H1 (cell line): ENCODE measurements at regions not wholly inside any gene's neighbourhood (a gene's known extent, or its start where the extent isn't known, plus 50 kb on each side); places are given as distances from the start of the nearest gene placed in this dataset.

ENCODE experiments used
- ASH2L ChIP-seq: fragments of 200-600, 300-600 bp; sonication (generic); IDR thresholded peaks from one replicate; pipeline ENCODE4 v1.7.1; 2017; ENCODE audit warnings: low read length
- ATF2 ChIP-seq: IDR thresholded peaks from 2 replicates; pipeline ENCODE4 v1.6.1; 2012; ENCODE audit warnings: low read length, inconsistent platforms
- CTBP2 ChIP-seq: IDR thresholded peaks from 2 replicates; pipeline ENCODE4 v1.7.0; 2011; ENCODE audit warnings: borderline replicate concordance, mild to moderate bottlenecking, moderate library complexity, mixed read lengths, low read length; ENCODE audit not compliant: insufficient read depth, insufficient read length
- HDAC6 ChIP-seq: IDR thresholded peaks from one replicate; pipeline ENCODE4 v1.7.1; 2012; ENCODE audit warnings: low read depth, mild to moderate bottlenecking, inconsistent platforms, low read length, moderate library complexity
- JUND ChIP-seq: IDR thresholded peaks from 2 replicates; pipeline ENCODE4 v1.6.1; 2011; ENCODE audit warnings: mild to moderate bottlenecking, improper control_type of control experiment, low read length
- KDM1A ChIP-seq: fragments of 200-600, 300-600 bp; sonication (generic); IDR thresholded peaks from 2 replicates; pipeline ENCODE4 v1.7.1; 2016; ENCODE audit warnings: mild to moderate bottlenecking, low read length, borderline replicate concordance
- KDM5A ChIP-seq: fragments of 200-600 bp; IDR thresholded peaks from 2 replicates; pipeline ENCODE4 v1.7.1; 2012; ENCODE audit warnings: mild to moderate bottlenecking, low read length, inconsistent platforms, mixed read lengths
- NANOG ChIP-seq: IDR thresholded peaks from 2 replicates; pipeline ENCODE4 v1.6.1; 2011; ENCODE audit warnings: low read length, low read depth, mild to moderate bottlenecking, inconsistent platforms; ENCODE audit not compliant: insufficient read depth, poor library complexity, severe bottlenecking
- SRF ChIP-seq: IDR thresholded peaks from 2 replicates; pipeline ENCODE4 v1.6.1; 2011; ENCODE audit warnings: mild to moderate bottlenecking, low read depth, low read length, moderate library complexity

GRCh38 chr2:8582651-8583399 is 99.0 kb upstream of the ID2 start (continued):
- TF ChIP-seq KDM1A, result no peak
- TF ChIP-seq JUND, result no peak
- no peak for TF ChIP-seq SRF
- TF ChIP-seq KDM5A, result no peak
- no peak for TF ChIP-seq CTBP2
- TF ChIP-seq ASH2L, result no peak
- no peak for TF ChIP-seq NANOG
- TF ChIP-seq ATF2, result no peak
- no peak for TF ChIP-seq HDAC6
